ENCODE measurements at regions not wholly inside any gene's neighbourhood (a gene's known extent, or its start where the extent isn't known, plus 50 kb on each side); places are given as distances from the start of the nearest gene placed in this dataset.

GRCh38 chr2:67848551-67849285 is 214.1 kb downstream of the C1D start:
- in situ Hi-C loops (cut with HindIII; ENCODE audit: extremely low pct_ligation_motif_present, low pct_unique_long_range_greater_than_20kb) (loop anchor here (10.0 to 25.0 kb wide), 2 partner anchors 1261 to 1414 kb away; partner anchors contain the start of gene MEIS1), intact Hi-C loops (cut with micrococcal nuclease; ENCODE audit: unreplicated experiment) (loop anchor here (5.0 to 10.0 kb wide), 3 partner anchors 371 to 1834 kb away; no protein-coding TSS in a partner anchor)
- Histone ChIP-seq H3K79me2 (ENCODE audit: insufficient read depth, low read length) (no peaks in the 10 kb centered on the region), H3K27me3 (ENCODE audit: control insufficient read depth in 1 of 2, insufficient read depth in 2 of 2, low read length in 2 of 2) (0 out of 5 replicates have a peak, but pooled peaks cover 0 to 3% of the 10 kb centered on the region in 2 experiments), H3K4me1 (ENCODE audit: insufficient read depth, low read length) (peaks cover 7% of the 10 kb centered on the region), H3K27ac (ENCODE audit: extremely low read length, insufficient read depth, low read length) (no peak overlapping the region), H2AFZ (ENCODE audit: low read length) (no peak overlapping the region), H3K4me3 (replicated peaks in 1 of 3; ENCODE audit: insufficient read depth in 1 of 3, low read depth in 2 of 3, low read length in 3 of 3) (no peak overlapping the region), H3K36me3 (replicated peaks in 1 of 2; ENCODE audit: control insufficient read depth in 1 of 2, insufficient read depth in 2 of 2, low read length in 2 of 2) (no peaks in the 10 kb centered on the region), H3K4me2 (ENCODE audit: low read depth, low read length) (no peak overlapping the region), H3K9me3 (ENCODE audit: low read length) (no peaks in the 10 kb centered on the region), H4K20me1 (ENCODE audit: insufficient read depth, low read length) (no peaks in the 10 kb centered on the region), H3K9ac (ENCODE audit: insufficient read depth, low read depth, low read length) (no peak overlapping the region)
- ChIA-PET CTCF (ENCODE audit: low intra/inter-chr PET ratio, low total read pairs) (no interaction called here), POLR2A (no interaction called here)
- no peak for TF ChIP-seq ZFX (CRISPR knock-in tag; IDR thresholded peaks at IDR 0.05; ENCODE audit: low read depth)
- no peak for TF ChIP-seq ZNF296 (CRISPR knock-in tag; conservative IDR thresholded peaks at IDR 0.05)
- no peak for TF ChIP-seq MTF2 (CRISPR knock-in tag; IDR thresholded peaks at IDR 0.05; ENCODE audit: borderline replicate concordance)
- TF ChIP-seq SP140L (CRISPR knock-in tag; IDR thresholded peaks at IDR 0.05; ENCODE audit: borderline replicate concordance), result no peak
- no peak for TF ChIP-seq MTF1 (CRISPR knock-in tag; IDR thresholded peaks at IDR 0.05)
- no peak for TF ChIP-seq ZNF883 (CRISPR knock-in tag; IDR thresholded peaks at IDR 0.05; ENCODE audit: not compliant biosample characterization)
- no peak for TF ChIP-seq ZNF660 (CRISPR knock-in tag; IDR thresholded peaks at IDR 0.05; ENCODE audit: borderline replicate concordance, low read depth)
- no peak for TF ChIP-seq ERF (CRISPR knock-in tag; IDR thresholded peaks at IDR 0.05)
- no peak for TF ChIP-seq ARID4A (CRISPR knock-in tag; IDR thresholded peaks at IDR 0.05; ENCODE audit: borderline replicate concordance)
- no peak for TF ChIP-seq DMTF1 (CRISPR knock-in tag; IDR thresholded peaks at IDR 0.05)
- TF ChIP-seq TBP (CRISPR knock-in tag; IDR thresholded peaks at IDR 0.05), result no peak
- TF ChIP-seq TP53 (CRISPR knock-in tag; conservative IDR thresholded peaks at IDR 0.05), result no peak
- TF ChIP-seq ARID2 (CRISPR knock-in tag; IDR thresholded peaks at IDR 0.05; ENCODE audit: borderline replicate concordance), result no peak
- TF ChIP-seq ZFP90 (CRISPR knock-in tag; IDR thresholded peaks at IDR 0.05; ENCODE audit: borderline replicate concordance), result no peak
- TF ChIP-seq ATF6 (CRISPR knock-in tag; conservative IDR thresholded peaks at IDR 0.05), result no peak
- ATAC-seq (no peak), FAIRE-seq (no peak), DNase-seq (ENCODE audit: low spot score) (no peak)
- WGBS (ENCODE audit: low lambda C conversion rate), result 32% methylated on average over 6 of the region's 6 CpGs
- no TSS peak for BruUV-seq (replicated peaks)
